OCI-LY3 (cell line): ENCODE measurements at regions not wholly inside any gene's neighbourhood (a gene's known extent, or its start where the extent isn't known, plus 50 kb on each side); places are given as distances from the start of the nearest gene placed in this dataset.

Source experiments
- CTCF ChIP-seq: fragments of 200-600, 300-600 bp; sonication (generic); IDR thresholded peaks from 2 replicates; pipeline ENCODE4 v1.5.1; 2014; ENCODE audit warnings: antibody characterized with exemption, low read length, low read depth
- EZH2phosphoT487 ChIP-seq: fragments of 200-600 bp; shearing (Covaris generic); IDR thresholded peaks from 2 replicates; pipeline ENCODE4 v1.6.1; 2018; ENCODE audit warnings: antibody characterized with exemption, mixed run types, low read depth

- no peak for TF ChIP-seq CTCF
- TF ChIP-seq EZH2phosphoT487: no peak
Observed at GRCh38 chr9:84517026-84517425, 152.5 kb upstream of the NTRK2 start.
